Esophagus (tissue), 2 donors: ENCODE measurements at regions not wholly inside any gene's neighbourhood (a gene's known extent, or its start where the extent isn't known, plus 50 kb on each side); places are given as distances from the start of the nearest gene placed in this dataset.

Source experiments
- H3K27ac ChIP-seq, 2 donors: one replicate each; pipeline ENCODE4 v1.5.1; 2013; ENCODE audit warnings: low read depth in 2 of 2, mild to moderate bottlenecking in 2 of 2, inconsistent platforms in 1 of 2, low read length in 1 of 2, moderate library complexity in 1 of 2
- H3K27me3 ChIP-seq, 2 donors: one replicate each; pipeline ENCODE4 v1.6.1; 2013; ENCODE audit warnings: low read length in 2 of 2, control low read depth in 1 of 2, mild to moderate bottlenecking in 1 of 2; ENCODE audit not compliant: insufficient read depth in 2 of 2, control insufficient read depth in 1 of 2
- H3K36me3 ChIP-seq, 2 donors: one replicate each; pipeline ENCODE4 v1.6.1; 2013; ENCODE audit warnings: low read length in 1 of 2; ENCODE audit not compliant: control insufficient read depth in 2 of 2, insufficient read depth in 2 of 2
- H3K4me1 ChIP-seq, 2 donors: one replicate each; pipeline ENCODE4 v1.6.1; 2013; ENCODE audit warnings: low read length in 1 of 2; ENCODE audit not compliant: control insufficient read depth in 2 of 2, insufficient read depth in 2 of 2
- H3K4me3 ChIP-seq, 2 donors: one replicate each; pipeline ENCODE4 v1.5.1; 2013; ENCODE audit warnings: low read length in 2 of 2, mild to moderate bottlenecking in 2 of 2, low read depth in 1 of 2, moderate library complexity in 1 of 2
- H3K9me3 ChIP-seq, 2 donors: one replicate each; pipeline ENCODE4 v1.6.1; 2013; ENCODE audit warnings: mild to moderate bottlenecking in 2 of 2, low read depth in 1 of 2, low read length in 1 of 2, moderate library complexity in 1 of 2; ENCODE audit not compliant: control insufficient read depth in 2 of 2, insufficient read depth in 1 of 2
- WGBS, 2 donors: extraction: QIAGEN DNeasy Blood & Tissue Kit; methylation state at CpG; one replicate each; pipeline ENCODE4 v1.1.7; 2013; 5-methylcytosine and 5-hydroxymethylcytosine counted together
- donor health status: healthy with polysubstance abuse.
- donor health status: Bipolar disorder and iron deficiency.

DNA sequence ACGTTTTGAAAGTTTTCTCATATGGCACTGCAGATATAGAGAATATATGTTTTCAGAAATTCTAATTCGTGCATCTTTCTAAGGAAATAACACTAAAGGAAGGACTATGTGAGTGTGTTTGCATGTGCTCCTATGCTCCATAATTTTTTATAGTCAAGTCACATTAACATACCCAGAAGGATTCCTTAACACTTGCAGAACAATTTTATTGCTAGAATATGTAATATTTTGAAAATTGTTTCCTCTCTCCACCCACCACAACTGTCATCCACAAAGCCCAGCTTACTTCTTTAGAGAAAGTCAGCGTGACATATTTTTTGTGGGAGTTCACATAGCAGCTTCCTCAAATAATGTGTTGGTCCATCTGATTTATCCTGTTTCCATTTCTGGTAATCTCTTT lies 604.6 kb upstream of the MGAT4C start:
- Histone ChIP-seq H3K4me3 (no peak overlapping the region), H3K9me3 (no peaks in the 10 kb centered on the region), H3K27me3 (no peaks in the 10 kb centered on the region), H3K27ac (no peak overlapping the region), H3K4me1 (no peaks in the 10 kb centered on the region), H3K36me3 (no peaks in the 10 kb centered on the region)
- 72 to 78% methylated on average over 3 of the region's 3 CpGs for WGBS, 2 donors

DNA sequence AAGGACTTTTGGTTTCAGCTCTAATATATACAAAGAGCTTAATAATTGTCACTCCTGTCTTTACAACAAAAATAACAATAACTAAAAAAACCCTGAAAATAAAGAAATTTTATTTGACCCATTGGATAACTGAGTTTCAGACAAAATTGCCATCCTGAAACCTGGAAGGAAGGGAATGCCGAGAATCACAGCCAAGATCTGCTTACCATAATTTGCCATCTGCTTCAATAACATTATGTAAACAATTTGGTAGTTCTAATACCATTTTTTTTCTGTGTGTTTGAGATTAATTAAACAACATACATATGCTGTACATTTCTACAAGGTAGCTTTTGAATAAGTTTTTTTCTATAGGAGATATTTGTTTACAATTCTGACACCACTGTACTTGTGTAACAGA lies 596.3 kb upstream of the MGAT4C start:
- no peaks in the 10 kb centered on the region for H3K36me3 ChIP-seq
- no peaks in the 10 kb centered on the region for H3K27me3 ChIP-seq
- H3K4me3 ChIP-seq: no peak overlapping the region
- 70 to 80% methylated on average over 1 of the region's 1 CpG for WGBS, 2 donors
- no peak overlapping the region for H3K27ac ChIP-seq
- no peaks in the 10 kb centered on the region for H3K9me3 ChIP-seq
- H3K4me1 ChIP-seq: no peaks in the 10 kb centered on the region

DNA sequence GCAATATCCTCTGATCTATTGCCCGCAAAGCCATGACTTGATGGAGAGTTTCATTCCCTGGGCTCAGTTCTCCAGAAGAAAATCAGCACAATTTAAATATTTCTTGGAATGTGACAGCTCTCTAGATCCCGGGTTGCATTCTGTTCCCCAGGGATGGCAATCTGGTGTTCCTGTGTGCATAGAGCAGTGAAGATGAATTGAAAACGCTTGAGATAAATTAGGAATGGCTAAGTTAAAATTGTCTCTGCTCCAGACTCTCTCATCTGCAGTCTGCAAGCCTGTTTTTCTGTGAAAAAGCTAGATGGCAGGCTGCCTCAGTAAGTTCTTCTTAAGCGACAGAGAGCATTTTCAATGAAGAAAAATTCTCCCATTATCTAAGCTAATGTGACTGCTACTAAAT lies 582.5 kb upstream of the MGAT4C start:
- no peak overlapping the region for H3K4me3 ChIP-seq
- no peaks in the 10 kb centered on the region for H3K9me3 ChIP-seq
- H3K27me3 ChIP-seq: no peaks in the 10 kb centered on the region
- no peaks in the 10 kb centered on the region for H3K36me3 ChIP-seq
- no peak overlapping the region for H3K27ac ChIP-seq
- WGBS, 2 donors: 50 to 53% methylated on average over 4 of the region's 4 CpGs
- H3K4me1 ChIP-seq: no peaks in the 10 kb centered on the region

DNA sequence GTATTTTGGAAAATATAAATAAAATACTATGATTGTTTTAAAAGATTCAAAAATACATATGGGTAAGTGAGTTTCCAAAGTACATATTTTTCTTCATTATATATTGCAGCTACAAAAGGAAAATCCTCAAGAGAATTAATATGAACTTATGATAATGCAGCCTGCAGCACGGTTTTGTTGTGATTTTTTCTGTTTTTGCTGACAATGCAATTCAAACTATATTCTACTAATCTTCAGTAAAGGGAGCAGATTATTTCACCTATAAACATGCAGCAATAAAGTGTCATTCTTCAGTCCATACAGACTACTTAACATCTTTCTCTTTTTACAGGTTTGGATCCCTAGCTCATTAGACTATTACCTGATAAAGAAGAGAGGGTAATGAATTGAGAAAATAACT lies 582.1 kb upstream of the MGAT4C start:
- WGBS, 2 donors: 40 to 47% methylated on average over 1 of the region's 1 CpG
- H3K36me3 ChIP-seq: no peaks in the 10 kb centered on the region
- no peaks in the 10 kb centered on the region for H3K9me3 ChIP-seq
- no peaks in the 10 kb centered on the region for H3K27me3 ChIP-seq
- H3K4me1 ChIP-seq: no peaks in the 10 kb centered on the region
- no peak overlapping the region for H3K4me3 ChIP-seq
- no peak overlapping the region for H3K27ac ChIP-seq

DNA sequence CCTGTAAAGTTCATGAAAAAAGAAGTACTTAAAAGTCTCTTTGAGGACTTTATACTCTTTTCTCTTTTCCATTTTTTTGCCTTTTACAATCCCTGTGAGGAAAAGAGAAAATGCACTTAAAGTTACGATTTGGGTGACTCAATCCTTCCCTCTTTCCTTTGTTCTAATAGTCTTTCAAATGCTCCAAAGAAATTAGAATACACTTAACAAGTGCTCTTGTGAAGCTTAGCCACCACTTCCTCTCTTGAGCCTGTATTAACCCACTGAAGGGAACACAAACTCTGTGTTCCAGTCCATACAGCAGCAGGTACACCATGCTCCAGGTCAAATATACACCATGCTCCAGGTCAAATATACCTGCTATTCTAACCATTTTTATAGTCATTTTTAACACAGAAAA lies 581.1 kb upstream of the MGAT4C start:
- 53 to 64% methylated on average over 1 of the region's 1 CpG for WGBS, 2 donors
- H3K27me3 ChIP-seq: no peaks in the 10 kb centered on the region

DNA sequence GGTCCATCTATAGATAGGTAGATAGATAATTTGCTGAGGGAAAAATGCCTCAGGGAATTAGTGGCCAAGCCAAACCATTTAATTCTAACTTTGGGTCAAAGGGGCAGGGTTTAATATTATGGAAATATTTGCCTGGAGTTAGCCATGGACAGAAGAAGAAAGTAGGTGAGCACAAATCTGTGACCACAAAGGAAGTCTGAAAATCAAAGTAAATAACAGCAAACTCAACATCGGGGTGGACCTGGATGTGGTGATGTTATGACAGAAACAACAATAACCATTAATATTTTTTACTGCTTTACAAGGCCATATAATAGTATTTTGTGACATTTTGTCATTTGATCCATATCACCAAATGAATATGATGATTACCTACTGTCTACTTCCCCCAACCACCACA lies 578.0 kb upstream of the MGAT4C start:
- Histone ChIP-seq H3K27ac (no peak overlapping the region), H3K4me3 (no peak overlapping the region), H3K4me1 (no peaks in the 10 kb centered on the region), H3K36me3 (no peaks in the 10 kb centered on the region), H3K9me3 (no peaks in the 10 kb centered on the region), H3K27me3 (no peaks in the 10 kb centered on the region)
- WGBS, 2 donors: 85 to 89% methylated on average over 1 of the region's 1 CpG

More for the DNA sequence above, 581.1 kb upstream of the MGAT4C start:
- Histone ChIP-seq H3K4me1 (no peaks in the 10 kb centered on the region), H3K27ac (no peak overlapping the region), H3K9me3 (no peaks in the 10 kb centered on the region), H3K4me3 (no peak overlapping the region), H3K36me3 (no peaks in the 10 kb centered on the region)

DNA sequence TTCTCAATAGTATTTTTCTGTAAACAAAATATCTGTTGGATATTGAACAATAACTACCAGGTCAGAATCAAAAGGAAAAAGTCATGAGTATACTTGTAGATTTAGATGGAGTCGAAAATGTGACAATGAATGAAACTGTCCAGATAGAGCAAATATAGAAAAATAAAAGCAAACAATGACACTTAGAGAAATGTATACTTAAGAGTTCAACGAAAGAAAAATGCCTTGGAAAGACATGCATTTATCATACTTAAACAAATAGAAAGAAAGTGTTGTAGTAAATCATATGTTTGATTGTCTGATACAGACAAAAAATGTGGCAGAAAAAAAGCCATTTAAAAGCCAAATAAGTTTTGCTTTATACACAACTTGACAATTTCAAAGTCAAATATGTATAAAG lies 571.2 kb upstream of the MGAT4C start:
- H3K27ac ChIP-seq: no peak overlapping the region
- 27 to 39% methylated on average over 2 of the region's 2 CpGs for WGBS, 2 donors
- no peaks in the 10 kb centered on the region for H3K4me1 ChIP-seq
- no peak overlapping the region for H3K4me3 ChIP-seq
- H3K27me3 ChIP-seq: no peaks in the 10 kb centered on the region
- no peaks in the 10 kb centered on the region for H3K9me3 ChIP-seq
- no peaks in the 10 kb centered on the region for H3K36me3 ChIP-seq

DNA sequence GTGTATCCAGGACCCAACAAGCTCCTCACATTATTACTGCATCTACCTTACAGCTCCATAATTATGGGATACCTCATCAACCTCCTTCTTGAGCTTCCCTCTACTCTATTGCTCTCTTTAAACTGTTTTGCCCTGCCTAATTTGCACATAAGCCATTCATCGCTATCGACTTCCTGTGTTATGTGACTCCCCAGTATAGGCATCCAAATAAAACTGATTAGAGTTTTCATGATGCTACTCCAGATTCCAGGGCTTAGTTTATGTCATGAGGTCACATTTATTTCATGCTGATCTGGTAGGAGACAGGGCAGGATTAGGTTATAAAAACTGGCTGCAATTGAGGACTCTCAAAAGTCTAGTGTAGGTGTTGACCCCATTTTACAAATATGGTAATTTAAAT lies 569.9 kb upstream of the MGAT4C start:
- H3K36me3 ChIP-seq: no peaks in the 10 kb centered on the region
- no peaks in the 10 kb centered on the region for H3K27me3 ChIP-seq
- H3K27ac ChIP-seq: no peak overlapping the region
- 86 to 90% methylated on average over 2 of the region's 2 CpGs for WGBS, 2 donors
- no peaks in the 10 kb centered on the region for H3K4me1 ChIP-seq
- no peaks in the 10 kb centered on the region for H3K9me3 ChIP-seq
- H3K4me3 ChIP-seq: no peak overlapping the region

DNA sequence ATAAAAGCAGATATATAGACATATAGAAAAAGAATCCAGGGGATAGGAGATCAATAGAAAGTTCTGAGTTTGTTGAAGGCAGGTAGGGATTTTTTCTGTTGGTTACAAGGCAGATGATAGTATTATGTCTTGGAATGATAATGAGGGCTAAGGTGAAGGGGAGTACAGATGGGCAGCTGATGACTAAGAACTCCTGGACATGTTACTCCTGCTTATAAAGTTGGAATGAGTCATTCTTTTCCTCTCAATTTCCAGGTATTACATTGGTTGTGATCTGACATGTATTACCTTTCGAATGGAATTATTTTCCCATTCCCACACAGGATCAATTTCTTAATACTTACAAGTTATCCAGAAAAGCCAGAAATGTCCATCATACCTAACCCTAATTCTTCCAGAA lies 545.2 kb upstream of the MGAT4C start:
- Histone ChIP-seq H3K27me3 (no peaks in the 10 kb centered on the region), H3K4me1 (no peaks in the 10 kb centered on the region)
- WGBS, 2 donors: 71 to 83% methylated on average over 1 of the region's 1 CpG

DNA sequence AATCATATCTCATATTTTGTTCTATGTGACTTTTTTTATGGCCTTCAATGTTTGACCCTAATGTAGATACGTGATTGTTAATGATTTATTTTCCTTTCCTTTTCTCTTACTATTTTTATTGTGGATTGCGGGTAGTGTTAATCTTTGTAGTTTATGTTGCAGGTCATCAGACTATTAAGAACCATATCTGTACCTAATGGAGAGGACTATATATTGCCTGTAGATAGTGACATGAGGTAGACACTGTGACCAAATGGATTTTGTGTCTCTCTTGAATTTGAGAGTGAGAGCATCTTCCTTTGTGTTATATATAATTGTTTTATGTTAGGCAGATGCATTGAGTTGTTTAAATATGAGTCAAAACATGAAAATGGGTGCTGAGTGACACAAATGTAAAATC lies 543.4 kb upstream of the MGAT4C start:
- no peak overlapping the region for H3K4me3 ChIP-seq

More for the DNA sequence above, 545.2 kb upstream of the MGAT4C start:
- H3K36me3 ChIP-seq: no peaks in the 10 kb centered on the region
- H3K4me3 ChIP-seq: no peak overlapping the region
- H3K9me3 ChIP-seq: no peaks in the 10 kb centered on the region
- no peak overlapping the region for H3K27ac ChIP-seq

More for the DNA sequence above, 543.4 kb upstream of the MGAT4C start:
- Histone ChIP-seq H3K27ac (no peak overlapping the region), H3K27me3 (no peaks in the 10 kb centered on the region), H3K4me1 (no peaks in the 10 kb centered on the region), H3K9me3 (no peaks in the 10 kb centered on the region), H3K36me3 (no peaks in the 10 kb centered on the region)
- 80 to 90% methylated on average over 2 of the region's 2 CpGs for WGBS, 2 donors
